ENCODE measurements at regions not wholly inside any gene's neighbourhood (a gene's known extent, or its start where the extent isn't known, plus 50 kb on each side); places are given as distances from the start of the nearest gene placed in this dataset.

DNA sequence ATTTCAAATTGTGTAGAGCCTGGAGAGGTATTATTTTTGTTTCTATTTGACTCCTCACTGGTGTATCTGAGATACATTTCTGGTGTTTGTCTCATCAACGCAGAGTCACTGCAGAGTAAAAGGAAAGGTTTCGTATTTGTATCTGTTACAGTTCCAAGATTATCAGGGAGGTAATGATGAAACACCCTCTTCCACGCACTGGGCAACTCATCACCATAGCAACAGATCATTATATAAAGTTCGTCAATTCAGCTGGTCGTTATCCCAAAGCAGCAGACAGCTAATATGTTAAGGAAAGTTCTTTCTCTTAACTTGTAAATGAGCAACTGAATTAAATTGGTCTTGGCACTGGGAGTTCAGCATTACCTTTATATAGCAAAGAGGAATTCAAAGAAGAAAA is 513.5 kb downstream of the MTRR start:
- TF ChIP-seq CTCF (conservative IDR thresholded peaks at IDR 0.05) (no peak), ZFX (IDR thresholded peaks at IDR 0.05) (no peak)

Data from C4-2B (cell line).